ENCODE measurements at regions not wholly inside any gene's neighbourhood (a gene's known extent, or its start where the extent isn't known, plus 50 kb on each side); places are given as distances from the start of the nearest gene placed in this dataset.

- DNase-seq, result no peak
- no peak overlapping the region for H3K4me3 Mint-ChIP-seq
- Histone ChIP-seq H3K27ac (ENCODE audit: insufficient read length, low read depth, low read length) (no peak overlapping the region), H2BK20ac (ENCODE audit: low read depth, low read length, poor library complexity, severe bottlenecking) (no peak overlapping the region), H4K5ac (ENCODE audit: insufficient read length, low read depth, low read length) (no peak overlapping the region), H3K56ac (ENCODE audit: insufficient read length, low read depth, low read length) (no peak overlapping the region), H3K9me3 (ENCODE audit: control insufficient read depth, low read depth, low read length) (no peaks in the 10 kb centered on the region), H3K23ac (ENCODE audit: insufficient read length, low read depth, low read length) (no peak overlapping the region), H3T11ph (ENCODE audit: low read length) (no peak overlapping the region), H3K18ac (ENCODE audit: insufficient read length, low read depth, low read length) (no peak overlapping the region), H4K91ac (ENCODE audit: insufficient read length, low read depth, low read length) (no peak overlapping the region), H3K4me1 (ENCODE audit: insufficient read depth, low read length) (no peaks in the 10 kb centered on the region), H3K79me2 (ENCODE audit: insufficient read depth, low read length) (no peaks in the 10 kb centered on the region), H3K4me2 (ENCODE audit: insufficient read depth, insufficient read length, low read length) (no peak overlapping the region), H3K27me3 (ENCODE audit: insufficient read depth, low read length) (no peaks in the 10 kb centered on the region), H2BK12ac (ENCODE audit: insufficient read length, low read depth, low read length) (no peak overlapping the region), H3K9ac (ENCODE audit: extremely low read depth, insufficient read length, low read length) (no peak overlapping the region), H2AK5ac (ENCODE audit: insufficient read length, low read length) (no peak overlapping the region), H4K8ac (replicated peaks; ENCODE audit: insufficient read length, low read depth, low read length) (no peak overlapping the region), H4K20me1 (ENCODE audit: control insufficient read depth, insufficient read depth, insufficient read length) (no peaks in the 10 kb centered on the region), H3K4ac (ENCODE audit: low read depth, low read length) (no peak overlapping the region), H3K14ac (ENCODE audit: insufficient read depth, low read length) (no peak overlapping the region), H3K79me1 (ENCODE audit: insufficient read depth, low read depth, low read length, poor library complexity, severe bottlenecking) (no peaks in the 10 kb centered on the region), H3K23me2 (ENCODE audit: insufficient read length, low read depth, low read length, poor library complexity, severe bottlenecking) (no peaks in the 10 kb centered on the region), H2AFZ (ENCODE audit: low read length) (no peak overlapping the region), H2BK15ac (ENCODE audit: low read depth, low read length) (no peak overlapping the region), H2BK5ac (ENCODE audit: insufficient read length, low read length) (no peak overlapping the region), H2BK120ac (ENCODE audit: low read depth, low read length, poor library complexity, severe bottlenecking) (no peak overlapping the region)
- TF ChIP-seq CTCF (conservative IDR thresholded peaks at IDR 0.05), result no peak
- H3K36me3 Mint-ChIP-seq (ENCODE audit: insufficient read depth in 1 of 3, low read depth in 3 of 3), result no peaks in the 10 kb centered on the region; a peak in 1 of 7 replicates
- H3K27ac Mint-ChIP-seq, result no peak overlapping the region
- H3K27me3 Mint-ChIP-seq (ENCODE audit: low read depth), result no peaks in the 10 kb centered on the region; the same call in 1 of the 2 replicates
- WGBS (ENCODE audit: extremely low coverage, insufficient read length, low lambda C conversion rate), result no CpG with 5 or more reads among the region's 3 CpGs
- H3K9me3 Mint-ChIP-seq, result peaks cover 6 to 9% of the 10 kb centered on the region in 2 experiments; a peak in 4 of 5 replicates
- H3K4me1 Mint-ChIP-seq, result no peaks in the 10 kb centered on the region
Observed at GRCh38 chr3:74550686-74551085, 63.8 kb downstream of the CNTN3 start.

All from H9 (cell line).